Heart left ventricle (tissue), 13 donors: ENCODE measurements at regions not wholly inside any gene's neighbourhood (a gene's known extent, or its start where the extent isn't known, plus 50 kb on each side); places are given as distances from the start of the nearest gene placed in this dataset.
A peak's percentile ranks its signal among the peaks of the same experiment; 100 is the strongest.

Experiments
- CTCF ChIP-seq, 12 donors: fragments of 200-600 bp; sonication (generic) in 4 of 12; IDR thresholded peaks; one replicate each; pipeline versions ENCODE4 v1.5.0 to v1.8.0; 2018 to 2022; ENCODE audit warnings: antibody characterized with exemption in 12 of 12, mild to moderate bottlenecking in 5 of 12
- POLR2A ChIP-seq, 2 donors: fragments of 450-650 bp; IDR thresholded peaks; one replicate each; pipeline ENCODE4 v1.6.1; 2017; ENCODE audit warnings: antibody characterized with exemption in 2 of 2, mild to moderate bottlenecking in 2 of 2, moderate library complexity in 2 of 2
- donor health status: ischemic (EF 13 %, LVEDD 7.1; RV severe dilation, severe dysfunction).
- donor health status: DM: no; HTN: yes; CAD: no.
- donor health status: DM: no; HTN: no; CAD: no.
- donor health status: ischemic (EF 25% LVEDD 6.9; RV normal size, moderate dysfunction).
- donor health status: ischemic (EF 25% LVEDD 5.7; RV mildly dilated, moderate dysfunction).
- donor health status: ischemic (EF 35%, LVEDD 5.7; RV mildly dilated, moderate dysfunction).
- donor health status: nonischemic (EF 11% LVEDD 7.7; RV severe dilation, severe dysfunction).
- donor health status: DM: yes; HTN: yes; CAD: no.
- donor health status: PGD.
- donor health status: ischemic (EF 29% LVEDD 5.4; RV normal size, mild dysfunction).
- donor health status: nonischemic (EF 23%, LVEDD 6.1; RV moderate dilation, normal function).

- TF ChIP-seq CTCF (IDR thresholded peaks at IDR 0.05) (peak; percentile 44 to 83 (median 70)), POLR2A (IDR thresholded peaks at IDR 0.05) (no peak)
Observed at GRCh38 chr1:78839704-78840277, 166.7 kb downstream of the ADGRL4 start.
